ENCODE measurements at regions not wholly inside any gene's neighbourhood (a gene's known extent, or its start where the extent isn't known, plus 50 kb on each side); places are given as distances from the start of the nearest gene placed in this dataset.

DNA sequence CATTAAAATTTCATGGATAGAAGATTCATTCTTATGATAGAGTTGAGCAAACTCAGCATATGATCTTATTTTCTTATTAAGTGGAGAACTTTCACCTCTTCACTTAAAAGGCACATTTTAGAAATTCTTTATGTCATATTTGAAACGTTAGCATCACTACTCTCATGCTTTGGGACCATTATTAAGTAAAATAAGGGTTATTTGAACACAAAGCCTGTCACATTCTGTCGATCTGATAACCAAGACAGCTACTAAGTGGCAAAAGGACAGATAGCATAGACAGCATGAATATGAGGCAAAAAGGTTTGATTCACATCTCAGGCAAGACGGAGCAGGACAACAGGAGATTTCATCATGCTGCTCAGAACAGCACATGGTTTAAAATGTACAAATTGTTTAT is 247.6 kb upstream of the ANO3 start:
- TF ChIP-seq CTCF (IDR thresholded peaks at IDR 0.05) = no peak
- DNase-seq (ENCODE audit: low spot score) = no peak
- Histone ChIP-seq H3K4me3 (no peak overlapping the region), H3K27ac (no peak overlapping the region)

DNA sequence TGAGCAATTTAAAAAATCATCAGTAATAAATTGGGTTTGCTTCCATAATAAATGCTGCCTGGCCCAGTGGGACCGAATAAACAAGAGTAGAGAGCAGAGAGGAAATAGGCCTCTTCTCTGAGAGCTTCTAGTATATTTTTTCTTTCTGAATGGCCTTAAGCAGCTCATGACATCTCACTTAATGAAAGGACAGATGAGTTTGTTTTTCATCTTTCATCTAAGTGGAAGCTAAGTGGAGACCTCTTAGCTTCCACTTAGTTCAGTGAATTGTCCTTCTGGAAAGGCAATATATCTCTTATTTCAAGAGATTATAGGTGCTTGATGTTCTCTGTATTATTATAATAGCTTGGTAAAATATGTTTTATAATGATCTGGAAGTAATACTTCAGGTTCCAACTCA is 245.9 kb upstream of the ANO3 start:
- Histone ChIP-seq H3K4me3 (no peak overlapping the region), H3K27ac (no peak overlapping the region)
- DNase-seq (ENCODE audit: low spot score) = no peak
- TF ChIP-seq CTCF (IDR thresholded peaks at IDR 0.05) = no peak

DNA sequence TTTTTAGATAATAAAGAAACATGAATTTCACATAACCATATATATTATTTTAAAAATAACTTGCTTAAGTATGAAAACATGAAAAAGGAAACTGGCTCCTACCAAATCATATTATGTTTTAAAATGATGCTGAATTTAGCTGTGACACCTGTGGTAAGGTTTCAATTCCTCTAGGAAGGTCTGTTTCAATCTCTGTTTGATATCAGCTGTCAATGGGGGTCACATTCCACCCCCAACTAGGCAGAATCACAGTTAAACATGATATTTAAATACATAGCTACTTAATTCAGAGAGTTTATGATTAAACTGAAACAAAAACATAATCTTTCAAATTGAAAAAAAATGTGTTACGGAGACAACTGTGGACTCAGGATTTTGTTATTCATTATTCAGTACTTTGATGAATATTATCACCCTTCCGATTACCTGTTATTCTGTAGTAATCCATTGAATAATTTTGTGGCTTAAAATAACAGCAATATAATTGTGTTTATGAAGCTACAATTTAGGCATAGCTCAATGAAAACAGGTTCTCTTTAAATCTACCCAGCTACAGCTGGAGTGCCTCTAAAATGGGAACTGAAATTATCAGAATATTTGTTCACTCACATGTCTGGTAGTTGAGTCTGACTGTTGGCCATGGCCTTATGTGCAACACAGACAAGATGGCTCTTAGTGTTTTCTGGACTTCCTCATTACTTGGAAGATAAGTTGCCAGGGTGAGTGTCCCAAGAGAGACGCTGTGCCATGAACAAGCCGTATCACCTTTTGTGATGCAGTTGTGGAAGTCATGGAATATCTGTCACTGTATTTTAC is 244.6 kb upstream of the ANO3 start:
- DNase-seq (ENCODE audit: low spot score) = no peak
- Histone ChIP-seq H3K4me3 (no peak overlapping the region), H3K27ac (no peak overlapping the region)
- no peak for TF ChIP-seq CTCF (IDR thresholded peaks at IDR 0.05)

- no peak overlapping the region for H3K27ac ChIP-seq
- no peak for TF ChIP-seq CTCF (IDR thresholded peaks at IDR 0.05)
- no peak overlapping the region for H3K4me3 ChIP-seq
- DNase-seq (ENCODE audit: low spot score) = no peak
These were observed 243.5 kb upstream of the ANO3 start for GRCh38 chr11:26088391-26088790.

DNA sequence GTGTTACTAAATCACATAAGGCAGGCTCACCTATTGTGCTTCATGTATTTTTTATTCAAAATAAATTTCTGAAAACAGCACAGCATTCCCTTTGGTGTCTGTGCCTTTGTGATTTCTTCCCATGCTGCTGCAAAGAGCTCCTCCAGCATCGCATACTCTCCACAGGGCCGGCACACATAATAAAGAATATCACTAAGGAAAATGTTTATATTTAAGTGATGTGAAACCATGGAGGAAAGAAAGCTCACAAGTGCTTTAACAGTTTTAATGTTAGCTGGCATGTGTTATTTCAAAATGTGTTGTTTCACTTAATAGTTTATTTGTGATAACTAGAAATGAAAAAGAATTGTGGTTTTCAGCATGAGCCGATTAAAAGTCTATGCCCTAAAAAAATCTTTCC is 241.3 kb upstream of the ANO3 start:
- DNase-seq (ENCODE audit: low spot score) = no peak
- Histone ChIP-seq H3K27ac (no peak overlapping the region), H3K4me3 (no peak overlapping the region)
- TF ChIP-seq CTCF (IDR thresholded peaks at IDR 0.05) = no peak

GRCh38 chr11:26093206-26093605 is 238.7 kb upstream of the ANO3 start:
- no peak for DNase-seq (ENCODE audit: low spot score)

More at GRCh38 chr11:26093206-26093605, 238.7 kb upstream of the ANO3 start:
- Histone ChIP-seq H3K27ac (no peak overlapping the region), H3K4me3 (no peak overlapping the region)
- no peak for TF ChIP-seq CTCF (IDR thresholded peaks at IDR 0.05)
